ENCODE measurements at regions not wholly inside any gene's neighbourhood (a gene's known extent, or its start where the extent isn't known, plus 50 kb on each side); places are given as distances from the start of the nearest gene placed in this dataset.

GRCh38 chr17:73743518-73744201 is 99.4 kb upstream of the SDK2 start (continued):
- no peak for TF ChIP-seq ZFX (IDR thresholded peaks at IDR 0.05)
- no peak for TF ChIP-seq CBX3 (IDR thresholded peaks at IDR 0.05; ENCODE audit: low read depth)
- no peak for TF ChIP-seq ELF1 (IDR thresholded peaks at IDR 0.05; ENCODE audit: borderline replicate concordance, low read depth)

DNA sequence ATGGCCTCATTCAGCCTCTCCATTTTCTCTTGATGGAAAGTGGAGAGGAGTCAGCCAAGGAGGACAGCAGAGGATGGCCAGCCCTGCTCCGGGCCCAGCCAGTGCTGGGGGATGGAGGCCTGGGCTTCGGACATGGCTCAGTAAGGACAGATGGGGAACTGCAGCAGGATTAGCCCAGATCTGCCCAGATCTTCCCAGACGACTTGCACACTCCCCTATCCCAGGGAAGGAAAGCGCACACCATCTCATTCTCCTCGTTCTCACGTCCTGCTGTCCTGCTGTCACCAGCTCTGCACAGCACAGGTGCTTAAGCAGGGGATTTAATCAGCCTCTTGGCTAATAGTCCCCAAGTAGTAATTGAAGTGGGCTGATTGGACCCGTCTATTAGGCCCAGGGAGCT is 100.2 kb upstream of the SDK2 start:
- TF ChIP-seq EZH2 (IDR thresholded peaks at IDR 0.05) (no peak), POLR2AphosphoS5 (IDR thresholded peaks at IDR 0.05; ENCODE audit: low read depth, low read length) (no peak), ELF1 (IDR thresholded peaks at IDR 0.05; ENCODE audit: borderline replicate concordance, low read depth) (no peak), TCF7L2 (IDR thresholded peaks at IDR 0.05; ENCODE audit: borderline replicate concordance, extremely low read depth, insufficient read depth, insufficient read length) (no peak), RAD21 (IDR thresholded peaks at IDR 0.05; ENCODE audit: low read depth) (no peak), YY1 (IDR thresholded peaks at IDR 0.05; ENCODE audit: extremely low read depth, insufficient replicate concordance, low read depth, low read length) (no peak), CTCF (IDR thresholded peaks at IDR 0.05 in 2 of 3, conservative IDR thresholded peaks at IDR 0.05 in 1 of 3; ENCODE audit: borderline replicate concordance in 1 of 3, insufficient read depth in 1 of 3, low read depth in 2 of 3, low read length in 2 of 3) (no peak)
- ChIA-PET CTCF (no interaction called here), RAD21 (ENCODE audit: low non-redundant PET in 1 of 2, low total read pairs in 2 of 2, uncharacterized antibody in 2 of 2, unreplicated experiment in 2 of 2) (no interaction called here), POLR2A (no interaction called here)
- BruUV-seq (replicated peaks), result no TSS peak
- Histone ChIP-seq H3K27me3 (ENCODE audit: insufficient read depth, low read length) (peaks cover 59% of the 10 kb centered on the region), H3K4me1 (ENCODE audit: control insufficient read depth in 1 of 2, insufficient read depth in 2 of 2, low read length in 2 of 2) (no peaks in the 10 kb centered on the region), H3K9me2 (ENCODE audit: insufficient read depth) (no peaks in the 10 kb centered on the region), H3K27ac (ENCODE audit: low read depth, low read length) (no peak overlapping the region), H3K79me2 (ENCODE audit: insufficient read depth, low read length) (no peaks in the 10 kb centered on the region), H3K9ac (ENCODE audit: low read length) (no peak overlapping the region), H3K4me2 (ENCODE audit: low read length) (no peak overlapping the region), H3K9me3 (ENCODE audit: control insufficient read depth in 1 of 2, insufficient read depth in 1 of 2, low read depth in 1 of 2, low read length in 2 of 2) (no peaks in the 10 kb centered on the region), H3K36me3 (ENCODE audit: control insufficient read depth in 1 of 2, insufficient read depth in 2 of 2, low read length in 2 of 2) (no peaks in the 10 kb centered on the region), H4K20me1 (ENCODE audit: insufficient read depth) (no peaks in the 10 kb centered on the region), H2AFZ (ENCODE audit: low read depth, low read length, poor library complexity, severe bottlenecking) (no peak overlapping the region), H3K4me3 (replicated peaks in 1 of 2; ENCODE audit: low read depth in 1 of 2, low read length in 2 of 2) (no peak overlapping the region)
- DNase-seq (ENCODE audit: low read depth, low spot score) (no peak), ATAC-seq (no peak)
- intact Hi-C loops (cut with micrococcal nuclease), result no loop called here

Data from HCT116 (cell line).